ENCODE measurements at regions not wholly inside any gene's neighbourhood (a gene's known extent, or its start where the extent isn't known, plus 50 kb on each side); places are given as distances from the start of the nearest gene placed in this dataset.

DNA sequence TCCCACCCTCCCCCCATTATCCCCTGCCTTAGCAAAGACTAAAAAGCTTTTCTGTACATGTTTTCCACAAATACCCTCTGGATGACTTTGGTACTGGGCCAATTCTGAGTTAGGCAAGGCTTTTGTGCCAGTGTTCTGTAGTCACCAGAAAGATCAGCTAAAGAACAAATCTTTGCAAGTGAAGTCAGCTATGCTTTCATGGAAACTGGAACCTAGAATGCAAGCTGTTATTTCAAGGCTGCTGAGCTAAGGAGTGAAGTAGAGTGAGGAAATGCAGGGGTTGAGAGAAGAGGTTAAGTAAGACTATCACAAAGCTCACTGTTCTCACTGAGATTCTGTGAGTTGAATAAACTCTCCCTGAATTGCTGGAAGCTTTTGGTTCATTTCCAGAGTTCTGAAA lies 107.8 kb upstream of the CNTN3 start:
- no peaks in the 10 kb centered on the region for H3K36me3 ChIP-seq (ENCODE audit: control insufficient read depth in 4 of 4, insufficient read depth in 4 of 4, low read length in 4 of 4)
- no peak overlapping the region for H3K4me3 ChIP-seq
- DNase-seq (peak in 1 of 3 donors; percentile 3), ATAC-seq (ENCODE audit: insufficient read depth, low FRiP score) (no peak)
- no peaks in the 10 kb centered on the region for H3K4me1 ChIP-seq (ENCODE audit: control insufficient read depth in 5 of 5, insufficient read depth in 5 of 5, low read length in 5 of 5)
- H3K9me3 ChIP-seq (ENCODE audit: control insufficient read depth in 4 of 4, insufficient read depth in 3 of 4, low read length in 3 of 4) = no peaks in the 10 kb centered on the region
- no peak overlapping the region for H3K9ac ChIP-seq (ENCODE audit: insufficient read depth in 1 of 2, low read length in 2 of 2)
- no peaks in the 10 kb centered on the region for H3K27me3 ChIP-seq (ENCODE audit: control insufficient read depth in 3 of 3, insufficient read depth in 3 of 3, low read length in 2 of 3)
- TF ChIP-seq, protein P1, sequence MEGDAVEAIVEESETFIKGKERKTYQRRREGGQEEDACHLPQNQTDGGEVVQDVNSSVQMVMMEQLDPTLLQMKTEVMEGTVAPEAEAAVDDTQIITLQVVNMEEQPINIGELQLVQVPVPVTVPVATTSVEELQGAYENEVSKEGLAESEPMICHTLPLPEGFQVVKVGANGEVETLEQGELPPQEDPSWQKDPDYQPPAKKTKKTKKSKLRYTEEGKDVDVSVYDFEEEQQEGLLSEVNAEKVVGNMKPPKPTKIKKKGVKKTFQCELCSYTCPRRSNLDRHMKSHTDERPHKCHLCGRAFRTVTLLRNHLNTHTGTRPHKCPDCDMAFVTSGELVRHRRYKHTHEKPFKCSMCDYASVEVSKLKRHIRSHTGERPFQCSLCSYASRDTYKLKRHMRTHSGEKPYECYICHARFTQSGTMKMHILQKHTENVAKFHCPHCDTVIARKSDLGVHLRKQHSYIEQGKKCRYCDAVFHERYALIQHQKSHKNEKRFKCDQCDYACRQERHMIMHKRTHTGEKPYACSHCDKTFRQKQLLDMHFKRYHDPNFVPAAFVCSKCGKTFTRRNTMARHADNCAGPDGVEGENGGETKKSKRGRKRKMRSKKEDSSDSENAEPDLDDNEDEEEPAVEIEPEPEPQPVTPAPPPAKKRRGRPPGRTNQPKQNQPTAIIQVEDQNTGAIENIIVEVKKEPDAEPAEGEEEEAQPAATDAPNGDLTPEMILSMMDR (IDR thresholded peaks at IDR 0.05; ENCODE audit: control extremely low read depth, extremely low read depth) = no peak
- no peak overlapping the region for H3K27ac ChIP-seq (ENCODE audit: low read depth in 1 of 2, low read length in 1 of 2)

DNA sequence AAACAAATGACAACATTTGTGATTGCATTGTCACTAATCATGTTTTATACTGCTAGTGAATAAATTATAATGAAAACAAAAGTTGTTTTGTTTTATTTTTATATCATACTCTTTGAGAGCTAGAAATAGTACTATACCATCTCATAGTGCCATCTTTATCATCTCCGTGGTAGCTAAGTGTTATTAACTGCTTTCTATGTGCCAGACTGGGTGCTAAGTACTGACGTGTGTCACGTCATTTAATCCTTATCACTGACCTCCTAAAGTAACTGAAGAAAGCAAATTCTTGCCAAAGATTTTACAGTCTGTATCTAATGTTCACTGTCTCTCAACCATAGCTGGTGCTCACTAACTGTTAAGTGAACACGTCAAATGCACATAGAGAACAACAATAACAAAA lies 99.5 kb upstream of the CNTN3 start:
- no peak for DNase-seq
- no peaks in the 10 kb centered on the region for H3K27me3 ChIP-seq (ENCODE audit: control insufficient read depth in 3 of 3, insufficient read depth in 3 of 3, low read length in 2 of 3)
- ATAC-seq (ENCODE audit: insufficient read depth, low FRiP score) = no peak
- peaks cover 0 to 2% (median 0%) of the 10 kb centered on the region in 5 donors for H3K4me1 ChIP-seq (ENCODE audit: control insufficient read depth in 5 of 5, insufficient read depth in 5 of 5, low read length in 5 of 5)
- no peak overlapping the region for H3K4me3 ChIP-seq
- TF ChIP-seq, protein P1 (IDR thresholded peaks at IDR 0.05; ENCODE audit: control extremely low read depth, extremely low read depth) = no peak
- no peak overlapping the region for H3K9ac ChIP-seq (ENCODE audit: insufficient read depth in 1 of 2, low read length in 2 of 2)
- WGBS, 2 donors = 71 to 86% methylated on average over 4 of the region's 4 CpGs
- no peaks in the 10 kb centered on the region for H3K36me3 ChIP-seq (ENCODE audit: control insufficient read depth in 4 of 4, insufficient read depth in 4 of 4, low read length in 4 of 4)
- no peak overlapping the region for H3K27ac ChIP-seq (ENCODE audit: low read depth in 1 of 2, low read length in 1 of 2)
- H3K9me3 ChIP-seq (ENCODE audit: control insufficient read depth in 4 of 4, insufficient read depth in 3 of 4, low read length in 3 of 4) = peaks cover 0 to 2% (median 0%) of the 10 kb centered on the region in 4 donors

DNA sequence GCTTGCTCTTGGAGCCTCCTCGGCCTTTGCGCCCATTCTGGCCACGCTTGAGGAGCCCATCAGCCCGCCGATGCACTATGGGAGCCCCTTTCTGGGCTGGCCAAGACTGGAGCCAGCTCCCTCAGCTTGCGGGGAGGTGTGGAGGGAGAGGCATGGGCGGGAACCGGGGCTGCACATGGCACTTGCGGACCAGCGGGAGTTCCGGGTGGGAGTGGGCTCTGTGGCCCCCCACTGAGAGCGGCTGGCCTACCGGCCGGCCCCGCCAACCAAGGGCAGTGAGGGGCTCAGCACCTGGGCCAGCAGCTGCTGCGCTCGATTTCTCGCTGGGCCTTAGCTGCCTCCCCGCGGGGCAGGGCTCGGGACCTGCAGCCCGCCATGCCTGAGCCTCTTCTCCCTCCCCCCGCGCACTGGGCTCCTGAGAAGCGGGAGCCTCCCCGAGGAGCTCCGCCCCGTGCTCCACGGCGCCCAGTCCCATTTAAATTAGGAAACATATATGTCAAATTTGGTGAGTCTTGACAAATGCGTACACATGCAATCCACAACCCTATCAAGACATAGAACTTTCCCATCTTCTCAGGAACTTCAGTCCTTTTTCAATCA lies 97.6 kb upstream of the CNTN3 start:
- Histone ChIP-seq H3K27me3 (ENCODE audit: control insufficient read depth in 3 of 3, insufficient read depth in 3 of 3, low read length in 2 of 3) (no peaks in the 10 kb centered on the region), H3K27ac (ENCODE audit: low read depth in 1 of 2, low read length in 1 of 2) (no peak overlapping the region), H3K9ac (ENCODE audit: insufficient read depth in 1 of 2, low read length in 2 of 2) (no peak overlapping the region), H3K4me1 (ENCODE audit: control insufficient read depth in 5 of 5, insufficient read depth in 5 of 5, low read length in 5 of 5) (peaks cover 0 to 2% (median 0%) of the 10 kb centered on the region in 5 donors), H3K4me3 (no peak overlapping the region), H3K9me3 (ENCODE audit: control insufficient read depth in 4 of 4, insufficient read depth in 3 of 4, low read length in 3 of 4) (peaks cover 0 to 2% (median 0%) of the 10 kb centered on the region in 4 donors), H3K36me3 (ENCODE audit: control insufficient read depth in 4 of 4, insufficient read depth in 4 of 4, low read length in 4 of 4) (no peaks in the 10 kb centered on the region)
- ATAC-seq (ENCODE audit: insufficient read depth, low FRiP score) (no peak), DNase-seq (no peak)
- 93 to 94% methylated on average over 24 to 31 of the region's 31 CpGs for WGBS, 2 donors
- TF ChIP-seq, protein P1 (IDR thresholded peaks at IDR 0.05; ENCODE audit: control extremely low read depth, extremely low read depth) = no peak

DNA sequence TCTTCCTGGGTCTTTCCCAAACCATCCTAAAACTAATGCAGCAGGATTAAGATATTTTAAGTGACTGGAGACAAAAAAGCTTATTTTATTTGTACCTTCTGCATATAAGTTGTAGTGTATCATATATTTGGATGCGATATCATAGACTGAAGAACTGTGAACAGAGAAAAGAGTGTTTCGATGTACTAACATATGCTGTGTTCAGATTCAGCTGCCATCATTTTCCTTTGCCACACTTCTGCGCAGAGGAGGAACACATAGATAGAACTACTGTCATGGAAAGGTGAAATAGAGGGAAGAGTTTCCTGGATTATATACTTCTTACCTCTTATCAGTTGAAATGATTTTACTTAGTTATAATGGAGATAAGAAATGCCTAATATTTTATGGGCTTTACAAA lies 95.5 kb upstream of the CNTN3 start:
- WGBS, 2 donors = 94 to 98% methylated on average over 3 of the region's 3 CpGs
- DNase-seq (no peak), ATAC-seq (ENCODE audit: insufficient read depth, low FRiP score) (no peak)
- TF ChIP-seq, protein P1 (IDR thresholded peaks at IDR 0.05; ENCODE audit: control extremely low read depth, extremely low read depth) = no peak
- Histone ChIP-seq H3K4me3 (no peak overlapping the region), H3K4me1 (ENCODE audit: control insufficient read depth in 5 of 5, insufficient read depth in 5 of 5, low read length in 5 of 5) (peaks cover 0 to 2% (median 0%) of the 10 kb centered on the region in 5 donors), H3K36me3 (ENCODE audit: control insufficient read depth in 4 of 4, insufficient read depth in 4 of 4, low read length in 4 of 4) (no peaks in the 10 kb centered on the region), H3K9me3 (ENCODE audit: control insufficient read depth in 4 of 4, insufficient read depth in 3 of 4, low read length in 3 of 4) (peaks cover 0 to 2% (median 0%) of the 10 kb centered on the region in 4 donors), H3K9ac (ENCODE audit: insufficient read depth in 1 of 2, low read length in 2 of 2) (no peak overlapping the region), H3K27ac (ENCODE audit: low read depth in 1 of 2, low read length in 1 of 2) (no peak overlapping the region), H3K27me3 (ENCODE audit: control insufficient read depth in 3 of 3, insufficient read depth in 3 of 3, low read length in 2 of 3) (no peaks in the 10 kb centered on the region)
